ENCODE measurements at regions not wholly inside any gene's neighbourhood (a gene's known extent, or its start where the extent isn't known, plus 50 kb on each side); places are given as distances from the start of the nearest gene placed in this dataset.

GRCh38 chr3:72338082-72338941 lies 509.9 kb downstream of the SHQ1 start:
- Mint-ChIP-seq H3K27ac (no peak overlapping the region), H3K4me1 (peaks cover 11% of the 10 kb centered on the region), H3K9me3 (no peaks in the 10 kb centered on the region), H3K4me3 (no peak overlapping the region), H3K36me3 (peaks cover 5% of the 10 kb centered on the region)
- DNase-seq (ENCODE audit: low spot score in 2 of 2): peak in 1 of 2 donors; percentile 56
- ATAC-seq: peak; percentile 84

- Mint-ChIP-seq H3K4me3 (no peak overlapping the region), H3K4me1 (peaks cover 2% of the 10 kb centered on the region), H3K36me3 (peaks cover 5% of the 10 kb centered on the region), H3K9me3 (no peaks in the 10 kb centered on the region), H3K27ac (no peak overlapping the region)
- ATAC-seq (no peak), DNase-seq (ENCODE audit: low spot score in 2 of 2) (no peak)
These were observed 510.8 kb downstream of the SHQ1 start for GRCh38 chr3:72337480-72337855.

GRCh38 chr3:72336821-72337479 lies 511.3 kb downstream of the SHQ1 start:
- DNase-seq (ENCODE audit: low spot score in 2 of 2): no peak

GRCh38 chr3:72336114-72336651 lies 512.1 kb downstream of the SHQ1 start:
- Mint-ChIP-seq H3K36me3 (peaks cover 5% of the 10 kb centered on the region), H3K4me3 (no peak overlapping the region), H3K27ac (no peak overlapping the region), H3K9me3 (no peaks in the 10 kb centered on the region), H3K4me1 (no peaks in the 10 kb centered on the region)
- ATAC-seq: no peak
- no peak for DNase-seq (ENCODE audit: low spot score in 2 of 2)

More at GRCh38 chr3:72336821-72337479, 511.3 kb downstream of the SHQ1 start:
- Mint-ChIP-seq H3K4me3 (no peak overlapping the region), H3K9me3 (no peaks in the 10 kb centered on the region), H3K27ac (no peak overlapping the region), H3K36me3 (peaks cover 5% of the 10 kb centered on the region), H3K4me1 (no peaks in the 10 kb centered on the region)
- no peak for ATAC-seq

GRCh38 chr3:72335458-72336095 lies 512.7 kb downstream of the SHQ1 start:
- H3K4me1 Mint-ChIP-seq: no peaks in the 10 kb centered on the region
- no peaks in the 10 kb centered on the region for H3K9me3 Mint-ChIP-seq
- H3K4me3 Mint-ChIP-seq: no peak overlapping the region
- no peak for ATAC-seq
- H3K27ac Mint-ChIP-seq: no peak overlapping the region
- H3K36me3 Mint-ChIP-seq: peaks cover 5% of the 10 kb centered on the region
- DNase-seq (ENCODE audit: low spot score in 2 of 2): no peak

GRCh38 chr3:72334681-72335457 lies 513.4 kb downstream of the SHQ1 start:
- peaks cover 5% of the 10 kb centered on the region for H3K36me3 Mint-ChIP-seq
- H3K27ac Mint-ChIP-seq: no peak overlapping the region
- no peaks in the 10 kb centered on the region for H3K9me3 Mint-ChIP-seq
- DNase-seq (ENCODE audit: low spot score in 2 of 2): no peak
- H3K4me3 Mint-ChIP-seq: no peak overlapping the region
- no peaks in the 10 kb centered on the region for H3K4me1 Mint-ChIP-seq
- ATAC-seq: no peak

- no peak overlapping the region for H3K27ac Mint-ChIP-seq
- H3K4me1 Mint-ChIP-seq: no peaks in the 10 kb centered on the region
- DNase-seq (ENCODE audit: low spot score in 2 of 2): no peak
- no peak overlapping the region for H3K4me3 Mint-ChIP-seq
- no peaks in the 10 kb centered on the region for H3K9me3 Mint-ChIP-seq
- peaks cover 5% of the 10 kb centered on the region for H3K36me3 Mint-ChIP-seq
- no peak for ATAC-seq
These were observed 515.6 kb downstream of the SHQ1 start for GRCh38 chr3:72332689-72333088.

- no peaks in the 10 kb centered on the region for H3K4me1 Mint-ChIP-seq
- H3K9me3 Mint-ChIP-seq: peaks cover 6% of the 10 kb centered on the region
These were observed 516.2 kb downstream of the SHQ1 start for GRCh38 chr3:72332036-72332435.

GRCh38 chr3:72331076-72331475 lies 517.2 kb downstream of the SHQ1 start:
- Mint-ChIP-seq H3K36me3 (peaks cover under 1% of the 10 kb centered on the region), H3K4me1 (no peaks in the 10 kb centered on the region), H3K27ac (no peak overlapping the region), H3K9me3 (peaks cover 6% of the 10 kb centered on the region), H3K4me3 (no peak overlapping the region)
- ATAC-seq (no peak), DNase-seq (ENCODE audit: low spot score in 2 of 2) (no peak)

More at GRCh38 chr3:72332036-72332435, 516.2 kb downstream of the SHQ1 start:
- Mint-ChIP-seq H3K36me3 (peaks cover 5% of the 10 kb centered on the region), H3K27ac (no peak overlapping the region), H3K4me3 (no peak overlapping the region)
- no peak for ATAC-seq
- DNase-seq (ENCODE audit: low spot score in 2 of 2): no peak

- H3K4me1 Mint-ChIP-seq: no peaks in the 10 kb centered on the region
- no peak overlapping the region for H3K27ac Mint-ChIP-seq
- no peak overlapping the region for H3K4me3 Mint-ChIP-seq
- peaks cover 6% of the 10 kb centered on the region for H3K9me3 Mint-ChIP-seq
- ATAC-seq (no peak), DNase-seq (ENCODE audit: low spot score in 2 of 2) (no peak)
- H3K36me3 Mint-ChIP-seq: no peaks in the 10 kb centered on the region
These were observed 518.9 kb downstream of the SHQ1 start for GRCh38 chr3:72329354-72329753.

- no peaks in the 10 kb centered on the region for H3K36me3 Mint-ChIP-seq
- ATAC-seq (no peak), DNase-seq (ENCODE audit: low spot score in 2 of 2) (no peak)
- no peak overlapping the region for H3K27ac Mint-ChIP-seq
- H3K9me3 Mint-ChIP-seq: peaks cover 6% of the 10 kb centered on the region
- no peaks in the 10 kb centered on the region for H3K4me1 Mint-ChIP-seq
- H3K4me3 Mint-ChIP-seq: no peak overlapping the region
These were observed 519.4 kb downstream of the SHQ1 start for GRCh38 chr3:72328755-72329277.

GRCh38 chr3:72327008-72327407 lies 521.2 kb downstream of the SHQ1 start:
- H3K27ac Mint-ChIP-seq: no peak overlapping the region
- H3K36me3 Mint-ChIP-seq: no peaks in the 10 kb centered on the region
- no peaks in the 10 kb centered on the region for H3K4me1 Mint-ChIP-seq
- H3K4me3 Mint-ChIP-seq: no peak overlapping the region
- ATAC-seq (no peak), DNase-seq (ENCODE audit: low spot score in 2 of 2) (no peak)
- H3K9me3 Mint-ChIP-seq: peaks cover 6% of the 10 kb centered on the region

- ATAC-seq: no peak
- DNase-seq (ENCODE audit: low spot score in 2 of 2): no peak
- no peaks in the 10 kb centered on the region for H3K36me3 Mint-ChIP-seq
- no peak overlapping the region for H3K27ac Mint-ChIP-seq
- H3K4me3 Mint-ChIP-seq: no peak overlapping the region
- H3K4me1 Mint-ChIP-seq: no peaks in the 10 kb centered on the region
- peaks cover 6% of the 10 kb centered on the region for H3K9me3 Mint-ChIP-seq
These were observed 523.9 kb downstream of the SHQ1 start for GRCh38 chr3:72324253-72324811.

GRCh38 chr3:72323773-72324172 lies 524.5 kb downstream of the SHQ1 start:
- DNase-seq (ENCODE audit: low spot score in 2 of 2) (no peak), ATAC-seq (no peak)
- Mint-ChIP-seq H3K36me3 (no peaks in the 10 kb centered on the region), H3K4me3 (no peak overlapping the region), H3K27ac (no peak overlapping the region), H3K9me3 (peaks cover 6% of the 10 kb centered on the region), H3K4me1 (no peaks in the 10 kb centered on the region)
